HCT116 (cell line): ENCODE measurements at regions not wholly inside any gene's neighbourhood (a gene's known extent, or its start where the extent isn't known, plus 50 kb on each side); places are given as distances from the start of the nearest gene placed in this dataset.

Experiments used
- ATAC-seq: fragments of 200-7000 bp; cut with Tn5 transposase; 2 replicates; pipeline ENCODE4 v1.9.1; 2020; ENCODE audit warnings: mild to moderate bottlenecking, moderate library complexity
- BruUV-seq: library from RNA; stranded (reverse); fragments of 400-500 nt; replicated peaks from 2 replicates; lab custom pipeline; 2021; lab: Mats Ljungman, UMichigan
- CTCF ChIA-PET: fragments of 300-600 bp; sonication (Branson Sonifier 250); formaldehyde crosslinking; loops from one replicate; lab custom pipeline; 2021; ENCODE audit warnings: antibody characterized with exemption; lab: Charles Lee
- POLR2A ChIA-PET: fragments of 300-600, 350-600 bp; sonication (Branson Sonifier 250); formaldehyde crosslinking; loops from one replicate; lab custom pipeline; 2021; ENCODE audit warnings: antibody characterized with exemption; lab: Charles Lee
- RAD21 ChIA-PET, 2 experiments: fragments of 300-600 bp; sonication (Branson Sonifier 250); formaldehyde crosslinking; loops; one replicate each; lab custom pipeline; 2023; ENCODE audit warnings: low total read pairs in 2 of 2; ENCODE audit not compliant: uncharacterized antibody in 2 of 2, unreplicated experiment in 2 of 2, low non-redundant PET in 1 of 2; lab: Charles Lee
- DNase-seq: peaks from one replicate; pipeline ENCODE4 v3.0.0-alpha.2; 2010; ENCODE audit warnings: low read depth, low spot score
- H2AFZ ChIP-seq: fragments of 200-600 bp; shearing (Covaris generic), sonication (generic); 2 replicates; pipeline ENCODE4 v1.6.1; 2017; ENCODE audit warnings: low read depth, mixed run types, mixed read lengths, antibody characterized with exemption, low read length; ENCODE audit not compliant: poor library complexity, severe bottlenecking
- H3K27ac ChIP-seq: 2 replicates; pipeline ENCODE4 v1.5.1; 2012; ENCODE audit warnings: low read depth, low read length
- H3K27me3 ChIP-seq: fragments of 200-600 bp; sonication (generic); 2 replicates; pipeline ENCODE4 v1.6.1; 2016; ENCODE audit warnings: mixed run types, low read length, mixed read lengths; ENCODE audit not compliant: insufficient read depth
- H3K36me3 ChIP-seq, 2 experiments: fragments of 200-500 bp in 1 of 2; fragments of 200-600 bp in 1 of 2; sonication (Bioruptor generic) in 1 of 2; sonication (generic) in 1 of 2; 2 replicates each; pipeline versions ENCODE4 v1.5.1 to v1.6.1; 2014 to 2016; ENCODE audit warnings: low read length in 2 of 2, inconsistent platforms in 1 of 2, mixed read lengths in 1 of 2, mixed run types in 1 of 2; ENCODE audit not compliant: insufficient read depth in 2 of 2, control insufficient read depth in 1 of 2
- H3K4me1 ChIP-seq, 2 experiments: fragments of 200-600 bp in 1 of 2; sonication (generic) in 1 of 2; 2 replicates each; pipeline versions ENCODE4 v1.5.1 to v1.6.1; 2012 to 2017; ENCODE audit warnings: low read length in 2 of 2, inconsistent platforms in 1 of 2, mild to moderate bottlenecking in 1 of 2, mixed read lengths in 1 of 2, mixed run types in 1 of 2, moderate library complexity in 1 of 2; ENCODE audit not compliant: insufficient read depth in 2 of 2, control insufficient read depth in 1 of 2
- H3K4me2 ChIP-seq: fragments of 200-600 bp; sonication (generic); 2 replicates; pipeline ENCODE4 v1.6.1; 2017; ENCODE audit warnings: mixed run types, low read length, mixed read lengths
- H3K4me3 ChIP-seq, 2 experiments: fragments of 200-600 bp in 1 of 2; sonication (generic) in 1 of 2; replicated peaks in 1 of 2; 2 replicates each; pipeline ENCODE4 v1.5.1; 2011 to 2016; ENCODE audit warnings: low read length in 2 of 2, control low read depth in 1 of 2, low read depth in 1 of 2, mild to moderate bottlenecking in 1 of 2, mixed read lengths in 1 of 2, mixed run types in 1 of 2
- H3K79me2 ChIP-seq: fragments of 200-600 bp; sonication (generic); 2 replicates; pipeline ENCODE4 v1.6.1; 2017; ENCODE audit warnings: mild to moderate bottlenecking, mixed run types, low read length, moderate library complexity, mixed read lengths; ENCODE audit not compliant: insufficient read depth
- H3K9ac ChIP-seq: fragments of 200-600 bp; sonication (generic); 2 replicates; pipeline ENCODE4 v1.6.1; 2016; ENCODE audit warnings: low read length, mixed read lengths
- H3K9me2 ChIP-seq: fragments of 200-600 bp; sonication (generic), shearing (Covaris generic); 2 replicates; pipeline ENCODE4 v1.6.1; 2017; ENCODE audit warnings: mixed run types, mild to moderate bottlenecking, moderate library complexity; ENCODE audit not compliant: insufficient read depth
- H3K9me3 ChIP-seq, 2 experiments: fragments of 200-500 bp in 1 of 2; fragments of 200-600 bp in 1 of 2; sonication (Bioruptor generic) in 1 of 2; sonication (generic) in 1 of 2; 2 replicates each; pipeline ENCODE4 v1.6.1; 2014 to 2017; ENCODE audit warnings: low read length in 2 of 2, mixed read lengths in 2 of 2, inconsistent platforms in 1 of 2, low read depth in 1 of 2, mild to moderate bottlenecking in 1 of 2, mixed run types in 1 of 2, moderate library complexity in 1 of 2; ENCODE audit not compliant: control insufficient read depth in 1 of 2, insufficient read depth in 1 of 2
- H4K20me1 ChIP-seq: fragments of 200-600 bp; sonication (generic), shearing (Covaris generic); 2 replicates; pipeline ENCODE4 v1.6.1; 2017; ENCODE audit warnings: mixed run types, mild to moderate bottlenecking, moderate library complexity; ENCODE audit not compliant: insufficient read depth
- CBX3 ChIP-seq: IDR thresholded peaks from 2 replicates; pipeline ENCODE4 v1.6.1; 2012; ENCODE audit warnings: low read depth
- CEBPB ChIP-seq: IDR thresholded peaks from 2 replicates; pipeline ENCODE4 v1.6.1; 2012; ENCODE audit warnings: low read depth
- CTCF ChIP-seq, 3 experiments: fragments of 200-600 bp in 1 of 3; sonication (generic) in 1 of 3; IDR thresholded peaks in 2 of 3; conservative IDR thresholded peaks in 1 of 3; 2 replicates each; pipeline ENCODE4 v1.5.1; 2012 to 2017; ENCODE audit warnings: low read depth in 2 of 3, low read length in 2 of 3, antibody characterized with exemption in 1 of 3, borderline replicate concordance in 1 of 3, control low read depth in 1 of 3, mild to moderate bottlenecking in 1 of 3, mixed read lengths in 1 of 3, mixed run types in 1 of 3, moderate library complexity in 1 of 3; ENCODE audit not compliant: insufficient read depth in 1 of 3
- EGR1 ChIP-seq: IDR thresholded peaks from 2 replicates; pipeline ENCODE4 v1.6.1; 2012; ENCODE audit warnings: low read depth
- ELF1 ChIP-seq: IDR thresholded peaks from 2 replicates; pipeline ENCODE4 v1.6.1; 2012; ENCODE audit warnings: low read depth, borderline replicate concordance
- EZH2phosphoT487 ChIP-seq: fragments of 200-600 bp; IDR thresholded peaks from 2 replicates; pipeline ENCODE4 v1.6.1; 2018; ENCODE audit warnings: antibody characterized with exemption, borderline replicate concordance
- FOSL1 ChIP-seq: IDR thresholded peaks from 2 replicates; pipeline ENCODE4 v1.6.1; 2012; ENCODE audit warnings: low read depth
- MAX ChIP-seq: IDR thresholded peaks from 2 replicates; pipeline ENCODE4 v1.6.1; 2012
- POLR2A ChIP-seq: IDR thresholded peaks from 2 replicates; pipeline ENCODE4 v1.7.0; 2011; ENCODE audit warnings: borderline replicate concordance; ENCODE audit not compliant: insufficient read depth, insufficient read length; ENCODE audit errors: extremely low read depth
- POLR2AphosphoS5 ChIP-seq: IDR thresholded peaks from 2 replicates; pipeline ENCODE4 v1.6.1; 2011; ENCODE audit warnings: mild to moderate bottlenecking, low read depth, low read length, moderate library complexity
- REST ChIP-seq: IDR thresholded peaks from 2 replicates; pipeline ENCODE4 v1.6.1; 2012; ENCODE audit warnings: low read depth
- SP1 ChIP-seq: IDR thresholded peaks from 2 replicates; pipeline ENCODE4 v1.6.1; 2012; ENCODE audit warnings: low read depth
- TCF7L2 ChIP-seq: IDR thresholded peaks from 2 replicates; pipeline ENCODE4 v1.7.0; 2011; ENCODE audit warnings: borderline replicate concordance, inconsistent platforms; ENCODE audit not compliant: insufficient read depth, insufficient read length; ENCODE audit errors: extremely low read depth
- ZNF274 ChIP-seq: fragments of 200-500 bp; sonication (Bioruptor generic); IDR thresholded peaks from 2 replicates; pipeline ENCODE4 v1.6.1; 2014; ENCODE audit warnings: mild to moderate bottlenecking, low read depth, low read length, inconsistent platforms
- intact Hi-C: fragments of 100-400 bp; cut with micrococcal nuclease; formaldehyde crosslinking; loops from 2 replicates; pipeline ENCODE4 v1.10.0; 2022

GRCh38 chr4:71283642-71284257, 55.1 kb upstream of the SLC4A4 start:
- CTCF ChIA-PET = no interaction called here
- Histone ChIP-seq H3K9me3 (no peaks in the 10 kb centered on the region), H3K4me3 (no peak overlapping the region), H2AFZ (no peak overlapping the region), H3K4me2 (no peak overlapping the region), H3K27me3 (0 out of 2 replicates have a peak, but pooled peaks cover 4% of the 10 kb centered on the region), H3K9ac (no peak overlapping the region), H3K36me3 (no peaks in the 10 kb centered on the region), H3K27ac (no peak overlapping the region), H3K4me1 (no peaks in the 10 kb centered on the region), H3K79me2 (no peaks in the 10 kb centered on the region), H4K20me1 (no peaks in the 10 kb centered on the region), H3K9me2 (no peaks in the 10 kb centered on the region)
- intact Hi-C loops = no loop called here
- RAD21 ChIA-PET = no interaction called here
- ATAC-seq = no peak
- TF ChIP-seq POLR2AphosphoS5 = no peak
- no peak for TF ChIP-seq MAX
- no peak for TF ChIP-seq CBX3
- TF ChIP-seq FOSL1 = no peak
- no peak for TF ChIP-seq EZH2phosphoT487
- TF ChIP-seq EGR1 = no peak
- TF ChIP-seq POLR2A = no peak
- TF ChIP-seq ZNF274 = no peak
- TF ChIP-seq SP1 = no peak
- TF ChIP-seq CEBPB = no peak
- TF ChIP-seq ELF1 = no peak
- POLR2A ChIA-PET = no interaction called here
- no TSS peak for BruUV-seq
- DNase-seq = no peak

GRCh38 chr4:71287305-71287704, 51.5 kb upstream of the SLC4A4 start:
- H3K9me2 ChIP-seq = no peaks in the 10 kb centered on the region
- no peaks in the 10 kb centered on the region for H3K4me1 ChIP-seq
- no peak overlapping the region for H2AFZ ChIP-seq
- H3K9me3 ChIP-seq = no peaks in the 10 kb centered on the region
- TF ChIP-seq POLR2A (no peak), TCF7L2 (no peak), CBX3 (no peak), REST (no peak), CTCF (IDR thresholded peaks at IDR 0.05 in 2 of 3, conservative IDR thresholded peaks at IDR 0.05 in 1 of 3; ENCODE audit: borderline replicate concordance in 1 of 3, insufficient read depth in 1 of 3, low read depth in 2 of 3, low read length in 2 of 3) (no peak)
- ATAC-seq (no peak), DNase-seq (no peak)
- H3K4me3 ChIP-seq = no peak overlapping the region
- H4K20me1 ChIP-seq = no peaks in the 10 kb centered on the region
- no peak overlapping the region for H3K4me2 ChIP-seq
- RAD21 ChIA-PET = no interaction called here
- CTCF ChIA-PET = no interaction called here
- POLR2A ChIA-PET = no interaction called here
- no peak overlapping the region for H3K9ac ChIP-seq
- no peaks in the 10 kb centered on the region for H3K36me3 ChIP-seq
- no TSS peak for BruUV-seq
- H3K79me2 ChIP-seq = no peaks in the 10 kb centered on the region
- H3K27ac ChIP-seq = no peak overlapping the region
- intact Hi-C loops = no loop called here
- H3K27me3 ChIP-seq = 0 out of 2 replicates have a peak, but pooled peaks cover 4% of the 10 kb centered on the region
